ENCODE measurements at regions not wholly inside any gene's neighbourhood (a gene's known extent, or its start where the extent isn't known, plus 50 kb on each side); places are given as distances from the start of the nearest gene placed in this dataset.

- H3K27me3 ChIP-seq (ENCODE audit: control insufficient read depth, insufficient read depth, low read length), result no peaks in the 10 kb centered on the region
- no peak for DNase-seq (ENCODE audit: low read depth, low spot score)
- no peak for TF ChIP-seq CTCF (IDR thresholded peaks at IDR 0.05; ENCODE audit: low read depth, low read length)
- H3K4me3 ChIP-seq (ENCODE audit: low read depth, low read length), result no peak overlapping the region
- POLR2A ChIA-PET, result no interaction called here
- H3K9me3 ChIP-seq (ENCODE audit: control insufficient read depth, insufficient read depth, low read length), result no peaks in the 10 kb centered on the region
- CTCF ChIA-PET, result no interaction called here
- H3K27ac ChIP-seq (ENCODE audit: low read depth, low read length), result no peak overlapping the region
Measured at GRCh38 chr13:64186071-64186470, 2770.4 kb upstream of the PCDH20 start.

GRCh38 chr13:64180756-64181155 lies 2765.1 kb upstream of the PCDH20 start:
- no peak overlapping the region for H3K4me3 ChIP-seq (ENCODE audit: low read depth, low read length)
- no peak for DNase-seq (ENCODE audit: low read depth, low spot score)
- H3K27me3 ChIP-seq (ENCODE audit: control insufficient read depth, insufficient read depth, low read length), result no peaks in the 10 kb centered on the region
- POLR2A ChIA-PET, result no interaction called here
- CTCF ChIA-PET, result no interaction called here
- no peaks in the 10 kb centered on the region for H3K9me3 ChIP-seq (ENCODE audit: control insufficient read depth, insufficient read depth, low read length)
- TF ChIP-seq CTCF (IDR thresholded peaks at IDR 0.05; ENCODE audit: low read depth, low read length), result no peak
- no peak overlapping the region for H3K27ac ChIP-seq (ENCODE audit: low read depth, low read length)

- no peaks in the 10 kb centered on the region for H3K9me3 ChIP-seq (ENCODE audit: control insufficient read depth, insufficient read depth, low read length)
- DNase-seq (ENCODE audit: low read depth, low spot score), result no peak
- CTCF ChIA-PET, result no interaction called here
- no peak overlapping the region for H3K27ac ChIP-seq (ENCODE audit: low read depth, low read length)
- H3K27me3 ChIP-seq (ENCODE audit: control insufficient read depth, insufficient read depth, low read length), result no peaks in the 10 kb centered on the region
- no peak overlapping the region for H3K4me3 ChIP-seq (ENCODE audit: low read depth, low read length)
- no peak for TF ChIP-seq CTCF (IDR thresholded peaks at IDR 0.05; ENCODE audit: low read depth, low read length)
- POLR2A ChIA-PET, result no interaction called here
Measured at GRCh38 chr13:64165826-64166225, 2750.2 kb upstream of the PCDH20 start.

GRCh38 chr13:64164435-64164834 lies 2748.8 kb upstream of the PCDH20 start:
- ChIA-PET CTCF (no interaction called here), POLR2A (no interaction called here)
- no peak overlapping the region for H3K4me3 ChIP-seq (ENCODE audit: low read depth, low read length)
- no peaks in the 10 kb centered on the region for H3K27me3 ChIP-seq (ENCODE audit: control insufficient read depth, insufficient read depth, low read length)
- no peak for DNase-seq (ENCODE audit: low read depth, low spot score)
- H3K9me3 ChIP-seq (ENCODE audit: control insufficient read depth, insufficient read depth, low read length), result no peaks in the 10 kb centered on the region
- no peak for TF ChIP-seq CTCF (IDR thresholded peaks at IDR 0.05; ENCODE audit: low read depth, low read length)
- no peak overlapping the region for H3K27ac ChIP-seq (ENCODE audit: low read depth, low read length)

- H3K9me3 ChIP-seq (ENCODE audit: control insufficient read depth, insufficient read depth, low read length), result no peaks in the 10 kb centered on the region
- CTCF ChIA-PET, result no interaction called here
- no peaks in the 10 kb centered on the region for H3K27me3 ChIP-seq (ENCODE audit: control insufficient read depth, insufficient read depth, low read length)
- H3K27ac ChIP-seq (ENCODE audit: low read depth, low read length), result no peak overlapping the region
- DNase-seq (ENCODE audit: low read depth, low spot score), result no peak
- no peak for TF ChIP-seq CTCF (IDR thresholded peaks at IDR 0.05; ENCODE audit: low read depth, low read length)
- POLR2A ChIA-PET, result no interaction called here
- no peak overlapping the region for H3K4me3 ChIP-seq (ENCODE audit: low read depth, low read length)
Measured at GRCh38 chr13:64160479-64160878, 2744.8 kb upstream of the PCDH20 start.

Data from AG04450 (cell line).